ENCODE measurements at regions not wholly inside any gene's neighbourhood (a gene's known extent, or its start where the extent isn't known, plus 50 kb on each side); places are given as distances from the start of the nearest gene placed in this dataset.

DNA sequence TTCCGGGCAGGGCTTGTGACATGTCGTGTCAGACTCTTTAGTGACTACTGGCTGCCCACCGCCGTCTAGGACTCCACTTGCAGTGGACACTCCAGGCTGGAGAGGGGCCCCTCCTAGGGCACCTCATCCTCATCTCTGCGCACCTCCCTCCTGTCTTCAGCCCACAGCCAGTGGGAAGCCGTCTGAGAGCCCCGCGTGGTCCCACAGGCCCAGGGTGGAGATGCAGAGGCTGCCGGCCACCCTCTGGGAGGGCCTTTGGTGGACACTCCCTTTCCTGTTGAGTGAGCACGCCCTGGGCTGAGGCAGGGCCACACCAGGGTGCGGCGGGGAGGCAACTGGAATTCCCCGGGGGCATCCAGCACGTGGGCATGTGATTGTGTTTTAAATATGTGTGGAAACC lies 80.5 kb downstream of the IRX2 start:
- no peak for TF ChIP-seq EZH2 (IDR thresholded peaks at IDR 0.05; ENCODE audit: borderline replicate concordance, low read length)
- TF ChIP-seq, protein P1, sequence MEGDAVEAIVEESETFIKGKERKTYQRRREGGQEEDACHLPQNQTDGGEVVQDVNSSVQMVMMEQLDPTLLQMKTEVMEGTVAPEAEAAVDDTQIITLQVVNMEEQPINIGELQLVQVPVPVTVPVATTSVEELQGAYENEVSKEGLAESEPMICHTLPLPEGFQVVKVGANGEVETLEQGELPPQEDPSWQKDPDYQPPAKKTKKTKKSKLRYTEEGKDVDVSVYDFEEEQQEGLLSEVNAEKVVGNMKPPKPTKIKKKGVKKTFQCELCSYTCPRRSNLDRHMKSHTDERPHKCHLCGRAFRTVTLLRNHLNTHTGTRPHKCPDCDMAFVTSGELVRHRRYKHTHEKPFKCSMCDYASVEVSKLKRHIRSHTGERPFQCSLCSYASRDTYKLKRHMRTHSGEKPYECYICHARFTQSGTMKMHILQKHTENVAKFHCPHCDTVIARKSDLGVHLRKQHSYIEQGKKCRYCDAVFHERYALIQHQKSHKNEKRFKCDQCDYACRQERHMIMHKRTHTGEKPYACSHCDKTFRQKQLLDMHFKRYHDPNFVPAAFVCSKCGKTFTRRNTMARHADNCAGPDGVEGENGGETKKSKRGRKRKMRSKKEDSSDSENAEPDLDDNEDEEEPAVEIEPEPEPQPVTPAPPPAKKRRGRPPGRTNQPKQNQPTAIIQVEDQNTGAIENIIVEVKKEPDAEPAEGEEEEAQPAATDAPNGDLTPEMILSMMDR (IDR thresholded peaks at IDR 0.05; ENCODE audit: low read length) = no peak

Measured in OCI-LY1 (cell line).